MM.1S (cell line): ENCODE measurements at regions not wholly inside any gene's neighbourhood (a gene's known extent, or its start where the extent isn't known, plus 50 kb on each side); places are given as distances from the start of the nearest gene placed in this dataset.
"Not testable (repeated sequence)": the region's sequence is repeated elsewhere in the genome, so short reads cannot be mapped to it uniquely, and the experiment has no call there.

Experiments used
- CTCF ChIP-seq: fragments of 300-600 bp; sonication (generic); IDR thresholded peaks from 2 replicates; pipeline ENCODE4 v1.5.1; 2016; ENCODE audit warnings: antibody characterized with exemption, low read length, mixed read lengths
- EZH2 ChIP-seq: fragments of 300-600 bp; sonication (generic); optimal IDR thresholded peaks from 2 replicates; pipeline ENCODE3; 2017; ENCODE audit warnings: low read depth, mild to moderate bottlenecking, antibody characterized with exemption, low read length, mixed read lengths

GRCh38 chr18:6541131-6541679 lies 126.5 kb upstream of the L3MBTL4 start:
- TF ChIP-seq EZH2: not testable (repeated sequence)
- peak; percentile 34 for TF ChIP-seq CTCF
